ENCODE measurements at regions not wholly inside any gene's neighbourhood (a gene's known extent, or its start where the extent isn't known, plus 50 kb on each side); places are given as distances from the start of the nearest gene placed in this dataset.
"Not testable (repeated sequence)": the region's sequence is repeated elsewhere in the genome, so short reads cannot be mapped to it uniquely, and the experiment has no call there.

GRCh38 chr16:13839577-13839976 is 80.4 kb upstream of the ERCC4 start:
- 86 to 97% methylated on average over 3 of the region's 3 CpGs for WGBS, 2 donors
- TF ChIP-seq POLR2A (IDR thresholded peaks at IDR 0.05) (no peak), CTCF (IDR thresholded peaks at IDR 0.05) (no peak)
- no peak for DNase-seq
- intact Hi-C loops (cut with DNase I; ENCODE audit: low total_unique reads), result no loop called here
- Histone ChIP-seq H3K27me3 (no peaks in the 10 kb centered on the region), H3K9me3 (no peaks in the 10 kb centered on the region), H3K4me1 (no peaks in the 10 kb centered on the region), H3K4me3 (no peak overlapping the region), H3K36me3 (ENCODE audit: low read depth, missing control alignments) (no peaks in the 10 kb centered on the region), H3K27ac (no peak overlapping the region)

GRCh38 chr16:13845232-13845631 is 74.7 kb upstream of the ERCC4 start:
- no peak for DNase-seq
- TF ChIP-seq POLR2A (IDR thresholded peaks at IDR 0.05) (no peak), CTCF (IDR thresholded peaks at IDR 0.05) (no peak)
- intact Hi-C loops (cut with DNase I; ENCODE audit: low total_unique reads), result no loop called here
- Histone ChIP-seq H3K27me3 (no peaks in the 10 kb centered on the region), H3K4me1 (no peaks in the 10 kb centered on the region), H3K4me3 (no peak overlapping the region), H3K9me3 (no peaks in the 10 kb centered on the region), H3K36me3 (ENCODE audit: low read depth, missing control alignments) (no peaks in the 10 kb centered on the region), H3K27ac (no peak overlapping the region)
- 76 to 81% methylated on average over 2 of the region's 2 CpGs for WGBS, 2 donors

GRCh38 chr16:13848795-13849194 is 71.2 kb upstream of the ERCC4 start:
- H3K27ac ChIP-seq, result no peak overlapping the region
- 87 to 93% methylated on average over 2 of the region's 2 CpGs for WGBS, 2 donors
- H3K4me3 ChIP-seq, result no peak overlapping the region
- no peak for TF ChIP-seq CTCF (IDR thresholded peaks at IDR 0.05)
- DNase-seq, result no peak
- no peaks in the 10 kb centered on the region for H3K9me3 ChIP-seq
- H3K4me1 ChIP-seq, result no peaks in the 10 kb centered on the region
- intact Hi-C loops (cut with DNase I; ENCODE audit: low total_unique reads), result no loop called here
- no peaks in the 10 kb centered on the region for H3K36me3 ChIP-seq (ENCODE audit: low read depth, missing control alignments)
- H3K27me3 ChIP-seq, result no peaks in the 10 kb centered on the region

GRCh38 chr16:13850173-13850572 is 69.8 kb upstream of the ERCC4 start:
- H3K4me3 ChIP-seq; intact Hi-C loops (cut with DNase I; ENCODE audit: low total_unique reads); H3K36me3 ChIP-seq (ENCODE audit: low read depth, missing control alignments); H3K9me3 ChIP-seq; H3K27ac ChIP-seq; H3K27me3 ChIP-seq; DNase-seq; H3K4me1 ChIP-seq: not testable (repeated sequence)
- 84 to 95% methylated on average over 4 of the region's 4 CpGs for WGBS, 2 donors

- no peak for DNase-seq
- no peaks in the 10 kb centered on the region for H3K27me3 ChIP-seq
- no peaks in the 10 kb centered on the region for H3K4me1 ChIP-seq
- H3K36me3 ChIP-seq (ENCODE audit: low read depth, missing control alignments), result no peaks in the 10 kb centered on the region
- no peaks in the 10 kb centered on the region for H3K9me3 ChIP-seq
- no peak overlapping the region for H3K4me3 ChIP-seq
- WGBS, 2 donors, result 94 to 95% methylated on average over 5 of the region's 5 CpGs
- no peak overlapping the region for H3K27ac ChIP-seq
- TF ChIP-seq CTCF (IDR thresholded peaks at IDR 0.05) (no peak), POLR2A (IDR thresholded peaks at IDR 0.05) (no peak)
- intact Hi-C loops (cut with DNase I; ENCODE audit: low total_unique reads), result no loop called here
Measured at GRCh38 chr16:13852827-13853226, 67.1 kb upstream of the ERCC4 start.
